Raji (cell line): ENCODE measurements at regions not wholly inside any gene's neighbourhood (a gene's known extent, or its start where the extent isn't known, plus 50 kb on each side); places are given as distances from the start of the nearest gene placed in this dataset.

Source experiments
- POLR2A ChIP-seq: IDR thresholded peaks from 2 replicates; pipeline ENCODE4 v1.6.1; 2011; ENCODE audit warnings: low read depth, low read length, control low read depth; ENCODE audit not compliant: insufficient read depth

DNA sequence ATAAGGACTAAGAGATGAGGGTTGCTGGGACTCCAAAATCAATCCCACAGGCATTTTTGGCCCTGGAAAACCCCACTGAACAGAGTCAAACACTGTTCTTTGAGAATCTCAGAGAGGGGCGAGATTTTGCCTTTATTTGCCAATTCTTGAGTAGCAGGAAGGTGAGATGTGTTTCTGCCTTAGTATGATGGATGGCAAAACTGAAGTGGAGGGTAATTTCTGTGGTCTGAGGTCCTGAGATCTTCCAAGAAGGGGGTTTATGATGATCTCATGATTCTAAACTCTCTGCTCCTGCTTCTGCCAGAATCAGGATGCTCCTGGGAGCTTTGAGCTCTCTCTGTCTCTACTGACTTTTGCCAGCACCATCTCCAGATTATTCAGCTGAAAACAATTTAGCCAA lies 174.8 kb upstream of the CLINT1 start:
- TF ChIP-seq POLR2A, result no peak

DNA sequence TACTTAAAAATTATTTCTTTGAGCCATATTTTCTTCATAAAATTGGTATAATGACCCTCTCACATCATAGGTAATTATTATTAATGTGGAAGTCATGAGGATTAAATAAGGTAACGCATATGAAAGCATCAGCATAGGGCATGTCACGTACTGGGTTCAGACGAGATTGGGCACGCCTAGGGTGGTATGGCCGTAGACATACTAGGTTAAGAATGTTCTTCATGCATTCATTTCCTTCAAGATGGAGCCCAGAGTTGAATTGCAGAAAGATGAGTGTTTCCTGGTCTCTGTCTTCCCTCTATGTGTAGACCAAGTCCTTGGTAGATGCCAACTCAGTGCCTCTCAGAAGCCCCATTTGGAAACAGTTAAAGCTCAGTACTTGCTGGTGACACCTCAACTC lies 174.1 kb upstream of the CLINT1 start:
- no peak for TF ChIP-seq POLR2A

DNA sequence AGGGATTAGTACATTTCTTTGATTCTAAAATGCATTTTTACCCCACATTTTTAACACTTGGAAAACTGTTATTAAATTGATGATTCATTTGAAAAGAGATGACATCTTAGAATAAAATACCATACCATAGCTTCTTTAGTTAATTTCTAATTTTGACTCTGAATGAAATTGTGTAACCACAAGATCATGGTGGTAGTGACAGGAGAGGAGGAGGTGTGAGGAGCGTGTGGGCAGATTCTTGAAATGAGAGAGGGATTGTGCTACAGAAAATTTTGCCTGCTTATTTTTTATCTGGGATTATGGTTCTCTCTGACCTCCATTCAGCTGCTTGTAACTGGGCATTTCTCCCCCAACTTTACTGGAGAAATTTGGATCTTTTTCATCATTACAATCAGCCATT lies 173.3 kb upstream of the CLINT1 start:
- TF ChIP-seq POLR2A, result no peak

DNA sequence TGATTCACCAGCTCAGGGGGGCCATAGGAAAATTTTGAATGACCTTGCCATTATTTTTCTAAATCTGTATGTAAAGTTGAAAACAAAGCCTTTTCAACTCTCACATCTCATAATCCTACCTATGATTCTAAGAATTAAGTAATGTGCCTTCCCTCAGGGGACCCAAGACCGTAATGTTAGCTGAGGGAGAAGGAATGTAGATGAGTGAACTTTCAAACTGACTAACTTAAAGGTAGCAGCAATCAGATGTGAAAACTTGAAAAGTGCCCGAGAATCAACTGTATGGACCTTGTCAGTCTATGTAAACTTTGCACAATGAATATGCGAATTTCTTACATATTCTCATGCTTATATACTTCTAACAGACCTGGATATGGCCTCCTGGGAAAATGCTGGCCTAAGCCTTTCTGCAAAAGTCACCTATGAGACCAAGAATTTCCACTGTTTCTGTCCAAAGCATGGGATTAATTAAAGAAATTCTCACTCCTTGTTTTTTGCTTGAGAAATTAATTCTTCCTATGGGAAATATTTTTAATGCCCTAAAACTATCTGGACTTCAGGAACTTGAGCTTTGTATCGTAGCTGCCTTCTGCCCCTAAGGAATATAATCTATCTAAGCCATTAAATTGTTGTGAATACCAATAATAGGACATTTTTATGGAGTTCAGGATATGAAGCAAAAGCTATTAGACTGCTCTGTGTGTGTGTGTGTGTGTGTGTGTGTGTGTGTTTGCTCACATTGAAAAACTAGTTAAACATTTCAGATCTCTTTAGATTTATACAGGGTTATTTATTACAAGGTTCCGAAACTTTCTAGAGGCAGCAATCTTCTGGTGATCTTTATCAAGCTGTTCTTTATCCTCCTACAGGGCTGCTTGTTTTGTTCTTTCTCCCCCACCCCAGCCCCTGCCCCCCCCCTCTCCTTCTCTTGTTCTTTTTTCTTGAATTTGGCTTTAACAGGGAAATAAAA lies 169.1 kb upstream of the CLINT1 start:
- TF ChIP-seq POLR2A, result no peak

DNA sequence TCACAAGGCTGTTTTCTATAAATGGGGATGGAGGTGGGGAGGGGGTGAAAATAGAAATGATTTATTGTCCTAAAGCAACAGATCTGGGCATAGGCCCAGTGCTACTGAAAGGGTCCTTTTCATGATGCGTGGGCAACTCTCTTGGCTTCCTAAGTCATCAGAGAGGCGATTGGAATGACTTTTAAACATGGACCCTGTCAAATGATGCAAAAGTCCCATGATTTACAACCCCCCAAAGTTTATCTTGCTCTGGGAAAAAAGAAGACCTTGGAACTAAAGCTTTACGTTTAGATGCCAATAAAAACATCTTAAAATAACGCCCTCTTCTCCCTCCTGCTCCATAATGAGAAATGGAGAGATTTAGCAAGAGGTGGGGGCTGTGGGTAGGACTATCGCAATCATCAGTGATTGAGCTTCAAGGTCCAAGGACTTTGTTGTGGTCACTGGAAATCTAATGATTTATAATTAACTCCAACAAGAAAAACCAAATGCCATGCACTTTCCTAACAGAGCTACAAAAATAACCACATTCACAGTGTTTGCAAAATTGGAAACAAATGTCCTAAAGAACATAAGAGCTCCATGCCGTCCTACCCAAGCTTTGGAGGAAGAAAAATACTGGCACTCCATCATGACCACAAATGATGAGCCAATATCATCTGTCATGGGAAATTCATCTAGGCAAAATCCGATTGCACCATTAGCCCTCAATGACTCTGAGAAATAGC lies 167.5 kb upstream of the CLINT1 start:
- no peak for TF ChIP-seq POLR2A

DNA sequence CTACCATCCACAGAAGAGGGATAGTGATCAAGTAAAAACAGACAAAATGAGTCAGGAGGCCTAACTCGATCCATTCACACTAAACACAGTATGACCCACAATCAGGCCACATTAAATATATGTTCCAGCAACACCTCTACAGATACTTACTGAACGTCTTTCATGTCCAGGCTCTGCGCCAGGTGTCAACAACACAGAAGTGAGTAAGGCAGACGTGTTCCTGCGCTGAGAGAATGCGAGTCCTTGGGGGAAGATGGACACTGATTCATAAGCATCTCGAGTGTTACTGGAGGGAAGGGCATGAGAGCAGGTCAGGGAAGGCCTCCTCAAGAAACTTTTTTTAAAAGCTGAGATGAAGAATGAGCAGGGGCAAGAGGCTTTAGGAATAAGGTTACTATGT lies 164.3 kb upstream of the CLINT1 start:
- TF ChIP-seq POLR2A, result no peak

DNA sequence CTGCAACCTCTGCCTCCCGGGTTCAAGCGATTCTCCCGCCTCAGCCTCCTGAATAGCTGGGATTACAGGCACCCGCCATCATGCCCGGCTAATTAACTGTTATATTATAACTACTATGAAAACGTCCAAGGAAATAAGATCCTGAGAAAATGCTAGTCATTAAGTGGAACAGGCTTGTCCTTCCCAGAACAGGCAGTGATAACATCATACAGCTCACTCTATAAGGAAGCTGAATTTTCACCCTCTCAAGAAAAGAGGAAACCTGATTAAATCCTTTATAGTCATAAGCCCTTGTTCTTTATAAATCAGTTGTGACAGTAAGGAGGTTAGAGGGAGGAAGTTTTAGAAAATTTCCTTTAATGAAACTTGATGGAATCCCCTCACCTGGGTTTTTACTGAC lies 163.9 kb upstream of the CLINT1 start:
- no peak for TF ChIP-seq POLR2A

DNA sequence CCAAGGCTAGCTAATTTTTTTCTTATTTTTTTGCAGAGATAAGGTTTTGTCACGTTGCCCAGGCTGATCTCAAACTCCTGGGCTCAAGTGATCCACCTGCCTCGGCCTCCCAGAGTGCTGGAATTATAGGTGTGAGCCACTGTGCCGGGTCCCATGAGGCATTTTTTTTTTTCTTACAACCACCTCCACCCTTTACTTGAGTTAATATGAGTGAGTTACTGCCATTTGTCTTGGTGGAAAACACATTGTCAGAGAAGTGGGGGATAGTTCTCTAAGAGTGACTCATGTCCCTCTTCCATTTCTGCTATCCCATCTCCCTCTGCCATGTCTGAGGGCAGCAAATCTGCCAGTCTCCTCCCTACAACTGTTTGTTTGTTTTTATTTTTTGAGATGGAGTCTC lies 163.4 kb upstream of the CLINT1 start:
- TF ChIP-seq POLR2A, result no peak

DNA sequence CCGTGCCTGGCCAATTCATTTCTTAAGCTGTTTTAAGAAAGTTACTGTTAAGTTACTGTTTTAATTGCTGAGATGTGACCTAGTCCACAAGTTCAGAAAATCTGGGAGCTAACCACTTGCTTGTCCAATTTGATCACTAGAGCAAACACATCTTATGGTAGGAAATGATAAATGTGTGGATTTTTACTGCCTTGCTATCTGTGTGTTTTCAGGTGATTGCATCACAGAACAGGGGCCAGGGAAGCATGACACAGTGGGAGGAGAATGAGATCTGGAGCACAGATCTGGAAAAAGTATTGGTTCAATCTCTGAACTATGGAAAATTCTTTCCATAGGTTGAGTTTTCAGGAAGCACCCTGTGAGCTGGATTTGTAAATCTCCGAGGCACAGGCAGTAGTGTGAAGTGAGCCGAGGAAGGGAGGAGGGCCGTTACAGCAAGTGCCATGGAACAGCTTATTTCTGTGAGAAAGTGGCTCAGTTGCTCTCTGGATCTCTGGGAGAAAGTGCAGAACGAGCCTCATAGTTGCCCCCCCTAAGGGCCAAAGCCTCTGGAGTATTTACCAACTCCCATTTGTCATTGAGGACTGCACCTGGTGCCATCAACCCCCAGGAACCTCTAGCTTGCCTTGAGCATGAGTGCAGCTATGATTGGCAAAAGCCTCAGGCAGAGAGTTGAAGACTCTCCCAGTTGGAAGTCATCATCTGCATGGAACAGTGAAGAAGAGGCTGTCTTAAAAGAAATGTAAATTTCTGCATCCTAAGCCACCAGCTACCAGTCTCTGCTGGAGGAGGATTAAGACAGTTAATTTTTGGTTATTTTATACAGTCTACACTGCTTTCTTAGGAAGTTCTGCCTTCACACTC lies 161.8 kb upstream of the CLINT1 start:
- no peak for TF ChIP-seq POLR2A

DNA sequence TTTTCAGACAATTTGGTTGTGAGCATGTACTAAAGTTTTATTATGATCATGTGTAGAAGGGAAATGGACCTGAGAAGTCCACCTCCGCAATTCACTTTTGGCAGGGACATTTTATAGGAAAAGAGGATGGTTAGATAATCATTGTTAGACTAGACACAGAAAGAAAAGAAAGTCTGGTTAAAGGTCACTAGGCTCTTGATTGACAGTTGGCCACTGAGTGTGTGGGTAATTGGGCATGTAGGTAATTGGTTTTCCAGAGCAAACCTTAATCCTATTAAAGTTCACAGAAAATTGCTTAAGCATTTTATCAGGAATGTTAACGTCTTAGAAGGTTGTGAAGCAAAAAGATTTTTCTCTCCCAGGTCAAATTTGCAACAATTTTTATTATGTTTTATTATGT lies 158.5 kb upstream of the CLINT1 start:
- no peak for TF ChIP-seq POLR2A

DNA sequence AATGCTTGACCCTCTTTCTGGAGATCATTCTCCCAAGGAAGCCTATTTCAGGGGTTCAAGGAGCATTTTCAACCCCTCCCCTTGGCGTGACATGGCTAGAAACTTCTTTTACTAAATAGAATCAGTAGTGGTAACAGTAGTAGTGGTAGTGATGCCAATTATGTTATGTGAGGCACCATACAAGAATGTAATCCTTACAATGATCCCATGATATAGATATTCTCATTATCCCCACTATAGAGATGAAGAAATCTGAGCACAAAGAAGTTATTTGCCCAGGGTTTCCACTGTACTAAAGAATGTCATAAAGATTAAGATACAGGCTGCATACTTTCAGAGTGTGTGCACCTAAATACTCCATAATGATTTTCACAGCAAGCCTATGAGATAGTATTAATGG lies 155.4 kb upstream of the CLINT1 start:
- TF ChIP-seq POLR2A, result no peak

DNA sequence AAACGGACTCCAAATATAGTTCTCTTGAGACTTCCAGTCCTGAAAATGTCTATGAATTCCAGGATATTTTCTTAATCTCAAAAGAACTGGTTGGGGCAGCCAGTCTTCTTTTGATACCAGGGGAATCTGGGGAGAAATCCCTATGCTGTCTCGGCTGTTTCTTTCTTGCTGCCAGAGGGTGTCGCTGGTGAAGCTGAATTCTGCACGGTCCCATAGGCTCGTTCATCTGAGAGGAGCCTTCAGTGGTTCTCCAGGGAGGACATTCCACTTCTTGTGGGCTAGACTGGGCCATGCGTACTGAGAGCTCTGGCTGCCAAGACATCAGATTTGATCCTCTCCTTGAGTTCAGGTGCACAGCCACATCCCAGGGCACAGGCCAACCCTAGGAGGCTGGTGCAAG lies 155.0 kb upstream of the CLINT1 start:
- no peak for TF ChIP-seq POLR2A

DNA sequence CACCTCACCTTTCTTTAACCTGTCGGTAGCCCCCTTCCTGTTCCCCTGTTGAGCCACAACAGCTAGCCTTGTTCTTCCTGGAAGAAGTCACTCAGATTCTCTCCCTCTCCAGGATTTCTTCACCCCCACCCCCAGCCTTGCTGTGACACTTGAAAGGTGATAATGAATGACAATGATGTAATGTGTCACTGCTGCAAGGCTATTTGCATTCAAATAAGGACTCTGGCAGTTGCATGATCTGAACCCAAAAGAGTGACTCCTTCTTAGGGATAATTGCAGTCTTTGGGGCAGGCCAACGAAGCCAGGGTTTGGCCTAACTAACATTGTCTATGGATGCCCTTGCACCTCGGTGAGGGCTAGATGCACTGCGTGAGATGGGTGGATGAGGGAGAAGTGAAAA lies 154.4 kb upstream of the CLINT1 start:
- TF ChIP-seq POLR2A, result no peak

DNA sequence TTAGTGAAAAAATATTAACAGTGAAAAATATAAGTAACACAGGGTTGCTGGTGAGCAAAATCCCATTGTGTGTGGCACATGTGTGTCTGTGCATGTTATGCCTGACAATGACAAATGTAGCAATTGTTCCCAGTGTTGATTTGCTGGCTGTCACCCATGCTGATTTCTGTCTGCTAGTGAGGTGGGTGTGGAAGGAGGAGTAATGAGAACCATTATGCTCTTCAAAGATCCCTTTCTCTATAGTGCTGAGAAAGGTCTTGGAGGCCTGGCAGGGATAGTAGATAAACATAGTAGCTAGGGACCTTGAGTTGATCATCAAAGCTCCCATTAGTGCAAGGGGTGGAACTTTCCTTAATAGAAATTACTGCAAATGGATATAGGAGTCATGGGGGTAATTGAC lies 152.5 kb upstream of the CLINT1 start:
- TF ChIP-seq POLR2A, result no peak

DNA sequence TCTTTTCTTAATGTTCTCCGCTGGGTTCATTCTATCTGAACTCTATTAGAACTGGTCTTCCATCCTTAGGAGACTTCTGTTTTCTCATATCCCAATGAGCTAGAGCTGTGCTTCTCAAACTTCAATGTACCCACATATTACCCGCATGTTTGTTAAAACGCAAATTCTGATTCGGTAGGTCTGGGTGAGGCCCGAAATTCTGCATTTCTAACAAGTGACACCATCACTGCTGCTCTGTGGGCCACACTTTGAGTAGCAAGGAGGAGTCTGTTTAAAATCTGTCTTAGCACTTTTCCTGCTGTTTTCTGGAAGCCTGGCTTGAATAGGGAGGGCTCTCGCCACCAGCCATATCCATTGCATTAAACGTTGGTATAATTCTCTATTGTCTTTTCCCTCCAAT lies 151.9 kb upstream of the CLINT1 start:
- no peak for TF ChIP-seq POLR2A
